ENCODE measurements at regions not wholly inside any gene's neighbourhood (a gene's known extent, or its start where the extent isn't known, plus 50 kb on each side); places are given as distances from the start of the nearest gene placed in this dataset.
"Not testable (repeated sequence)": the region's sequence is repeated elsewhere in the genome, so short reads cannot be mapped to it uniquely, and the experiment has no call there.

DNA sequence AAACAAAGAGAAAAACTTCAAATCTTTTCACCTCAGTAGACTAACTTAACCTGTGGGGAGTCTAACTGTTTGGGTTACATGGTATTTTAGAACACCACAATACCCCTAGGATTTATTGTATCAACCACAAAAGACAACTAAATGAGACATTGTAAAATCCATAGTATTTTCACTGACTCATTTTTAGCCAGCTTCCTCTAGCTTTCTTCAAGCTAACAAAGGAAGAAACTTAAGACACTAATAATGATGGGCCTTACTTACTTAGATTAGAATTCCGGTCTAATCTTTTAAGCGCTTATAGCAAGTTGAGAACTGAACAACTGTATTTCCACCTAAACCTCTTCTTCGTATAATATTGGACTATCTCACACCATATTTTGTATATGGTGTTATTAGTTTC lies 529.3 kb downstream of the DMRTA1 start:
- DNase-seq: no peak
- H3K36me3 Mint-ChIP-seq: no peaks in the 10 kb centered on the region

DNA sequence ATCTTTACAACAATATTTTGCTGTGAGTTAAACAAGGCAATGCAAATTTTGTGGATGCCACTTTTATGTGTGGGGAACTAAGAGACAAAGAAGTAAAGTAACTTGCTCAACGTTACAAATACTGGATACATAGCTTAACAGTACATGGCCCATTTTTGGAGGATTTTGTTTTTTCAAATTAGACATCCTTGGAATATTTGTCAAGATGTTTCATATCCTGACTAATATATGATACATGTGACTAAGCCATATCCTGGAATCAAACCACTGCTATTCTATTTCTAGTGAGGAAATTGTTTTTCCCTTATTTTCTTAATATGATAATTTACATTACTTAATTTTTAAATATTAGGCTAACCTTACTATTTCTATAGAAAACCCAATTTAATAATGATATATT lies 529.8 kb downstream of the DMRTA1 start:
- ChIA-PET POLR2A (no interaction called here), CTCF (no interaction called here)
- Mint-ChIP-seq H3K4me1 (ENCODE audit: low read depth) (no peaks in the 10 kb centered on the region), H3K27ac (no peak overlapping the region), H3K36me3 (no peaks in the 10 kb centered on the region), H3K4me3 (no peak overlapping the region), H3K27me3 (no peaks in the 10 kb centered on the region), H3K9me3 (peaks cover 5% of the 10 kb centered on the region)
- no peak for DNase-seq
- intact Hi-C loops (cut with micrococcal nuclease): no loop called here

More for the DNA sequence above, 529.3 kb downstream of the DMRTA1 start:
- no peak overlapping the region for H3K4me3 Mint-ChIP-seq
- peaks cover 5% of the 10 kb centered on the region for H3K9me3 Mint-ChIP-seq
- ChIA-PET POLR2A (no interaction called here), CTCF (no interaction called here)
- no peaks in the 10 kb centered on the region for H3K27me3 Mint-ChIP-seq
- intact Hi-C loops (cut with micrococcal nuclease): no loop called here
- no peak overlapping the region for H3K27ac Mint-ChIP-seq
- no peaks in the 10 kb centered on the region for H3K4me1 Mint-ChIP-seq (ENCODE audit: low read depth)

DNA sequence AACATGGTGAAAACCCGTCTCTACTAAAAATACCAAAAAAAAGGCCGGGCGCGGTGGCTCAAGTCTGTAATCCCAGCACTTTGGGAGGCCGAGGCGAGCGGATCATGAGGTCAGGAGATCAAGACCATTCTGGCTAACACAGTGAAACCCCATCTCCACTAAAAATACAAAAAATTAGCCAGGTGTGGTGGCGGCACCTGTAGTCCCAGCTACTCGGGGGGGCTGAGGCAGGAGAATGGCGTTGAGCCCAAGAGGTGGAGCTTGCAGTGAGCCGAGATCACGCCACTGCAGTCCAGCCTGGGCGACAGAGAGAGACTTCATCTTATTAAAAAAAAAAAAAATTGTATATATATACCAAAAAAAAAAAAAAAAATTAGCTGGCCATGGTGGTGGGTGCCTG lies 533.8 kb downstream of the DMRTA1 start:
- H3K4me1 Mint-ChIP-seq (ENCODE audit: low read depth): not testable (repeated sequence)

DNA sequence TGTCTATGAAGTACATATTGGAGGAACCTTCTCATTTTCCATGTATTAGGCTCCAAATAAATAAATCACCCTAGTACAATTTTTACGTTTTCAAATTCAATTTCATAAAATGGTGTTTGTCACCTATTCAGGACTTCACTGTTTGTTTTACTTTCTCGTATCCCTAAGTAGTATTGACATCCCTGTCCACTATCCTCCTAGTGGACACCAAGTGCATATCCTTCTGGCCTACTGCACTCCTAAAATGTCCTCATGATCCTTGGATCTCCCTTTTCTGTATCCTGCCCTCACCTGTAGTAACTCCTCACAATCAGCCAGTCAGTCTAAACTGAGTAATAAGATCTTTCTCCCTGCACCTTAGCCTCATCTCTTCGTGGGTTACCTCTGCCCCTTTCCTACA lies 539.9 kb downstream of the DMRTA1 start:
- intact Hi-C loops (cut with micrococcal nuclease): no loop called here
- ChIA-PET CTCF (no interaction called here), POLR2A (no interaction called here)
- H3K4me1 Mint-ChIP-seq (ENCODE audit: low read depth): no peaks in the 10 kb centered on the region
- peaks cover 30% of the 10 kb centered on the region for H3K9me3 Mint-ChIP-seq
- H3K36me3 Mint-ChIP-seq: no peaks in the 10 kb centered on the region
- no peak overlapping the region for H3K27ac Mint-ChIP-seq
- no peak overlapping the region for H3K4me3 Mint-ChIP-seq
- H3K27me3 Mint-ChIP-seq: no peaks in the 10 kb centered on the region
- DNase-seq: no peak

More for the DNA sequence above, 533.8 kb downstream of the DMRTA1 start:
- H3K36me3 Mint-ChIP-seq; H3K9me3 Mint-ChIP-seq; H3K4me3 Mint-ChIP-seq; DNase-seq; CTCF ChIA-PET; H3K27me3 Mint-ChIP-seq; H3K27ac Mint-ChIP-seq; POLR2A ChIA-PET; intact Hi-C loops (cut with micrococcal nuclease): not testable (repeated sequence)

DNA sequence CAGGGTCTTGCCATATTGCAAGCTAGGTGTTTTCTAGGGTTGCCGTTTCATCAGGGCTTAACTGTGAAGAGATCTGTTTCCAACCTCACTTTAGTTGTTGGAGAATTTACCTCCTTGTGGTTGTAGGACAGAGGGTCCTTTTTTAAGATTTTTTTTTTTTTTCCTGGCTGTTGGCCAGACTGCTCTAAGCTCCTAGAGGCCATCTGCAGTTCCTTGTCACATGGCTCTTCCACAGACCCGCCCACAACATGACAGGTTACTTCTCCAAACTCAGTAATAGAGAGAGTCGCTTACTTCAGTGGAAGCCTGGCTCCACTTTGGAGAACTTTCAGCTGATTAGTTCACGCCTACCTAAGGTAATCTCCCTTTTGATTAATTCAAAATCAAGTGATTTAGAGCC lies 543.7 kb downstream of the DMRTA1 start:
- Mint-ChIP-seq H3K36me3 (no peaks in the 10 kb centered on the region), H3K4me3 (no peak overlapping the region)
- POLR2A ChIA-PET: no interaction called here

DNA sequence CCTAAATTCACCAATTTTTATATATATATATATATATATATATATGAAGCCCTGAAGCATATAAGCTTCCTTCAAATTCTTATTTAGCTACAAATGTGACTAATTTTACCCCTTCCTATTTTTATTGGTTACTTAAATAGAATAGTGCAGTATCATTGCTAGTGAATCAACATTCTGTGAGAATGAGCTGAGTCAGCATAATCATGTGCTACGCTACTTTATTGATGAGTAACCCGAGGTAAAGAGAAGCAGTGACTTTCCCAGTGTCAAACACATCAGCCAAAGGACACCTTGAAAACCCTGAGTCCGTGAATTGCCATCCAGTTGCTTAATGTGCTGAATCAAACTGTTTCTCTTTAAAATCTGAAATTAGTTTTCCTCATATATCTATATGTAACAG lies 546.2 kb downstream of the DMRTA1 start:
- Mint-ChIP-seq H3K36me3 (no peaks in the 10 kb centered on the region), H3K4me1 (ENCODE audit: low read depth) (no peaks in the 10 kb centered on the region), H3K9me3 (peaks cover 33% of the 10 kb centered on the region), H3K27me3 (no peaks in the 10 kb centered on the region), H3K4me3 (no peak overlapping the region), H3K27ac (no peak overlapping the region)
- ChIA-PET POLR2A (no interaction called here), CTCF (interaction anchor here (0.5 kb wide), 1 partner anchor 48 kb away, joined by 3 read pairs; no protein-coding TSS in a partner anchor)
- DNase-seq: no peak
- intact Hi-C loops (cut with micrococcal nuclease): no loop called here

More for the DNA sequence above, 543.7 kb downstream of the DMRTA1 start:
- DNase-seq: no peak
- no peaks in the 10 kb centered on the region for H3K27me3 Mint-ChIP-seq
- CTCF ChIA-PET: no interaction called here
- intact Hi-C loops (cut with micrococcal nuclease): no loop called here
- peaks cover 30% of the 10 kb centered on the region for H3K9me3 Mint-ChIP-seq
- no peaks in the 10 kb centered on the region for H3K4me1 Mint-ChIP-seq (ENCODE audit: low read depth)
- no peak overlapping the region for H3K27ac Mint-ChIP-seq

DNA sequence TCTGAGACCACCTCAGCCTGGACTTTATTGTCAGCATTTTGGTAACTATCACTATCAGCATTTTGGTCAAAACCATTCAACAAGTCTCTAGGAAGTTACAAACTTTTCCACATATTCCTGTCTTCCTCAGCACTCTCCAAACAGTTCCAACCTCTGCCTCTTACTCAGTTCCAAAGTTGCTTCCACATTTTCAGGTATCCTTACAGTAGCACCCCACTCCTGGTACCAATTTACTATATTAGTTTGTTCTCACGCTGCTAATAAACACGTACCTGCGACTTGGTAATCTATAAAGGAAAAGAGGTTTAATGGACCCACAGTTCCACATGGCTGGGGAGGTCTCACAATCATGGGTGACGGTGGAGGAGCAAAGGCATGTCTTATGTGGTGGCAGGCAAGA lies 551.3 kb downstream of the DMRTA1 start:
- Mint-ChIP-seq H3K4me1 (ENCODE audit: low read depth) (no peaks in the 10 kb centered on the region), H3K27ac (no peak overlapping the region), H3K9me3 (peaks cover 39% of the 10 kb centered on the region), H3K36me3 (no peaks in the 10 kb centered on the region), H3K27me3 (no peaks in the 10 kb centered on the region), H3K4me3 (no peak overlapping the region)
- ChIA-PET CTCF (no interaction called here), POLR2A (no interaction called here)
- no peak for DNase-seq
- intact Hi-C loops (cut with micrococcal nuclease): no loop called here

DNA sequence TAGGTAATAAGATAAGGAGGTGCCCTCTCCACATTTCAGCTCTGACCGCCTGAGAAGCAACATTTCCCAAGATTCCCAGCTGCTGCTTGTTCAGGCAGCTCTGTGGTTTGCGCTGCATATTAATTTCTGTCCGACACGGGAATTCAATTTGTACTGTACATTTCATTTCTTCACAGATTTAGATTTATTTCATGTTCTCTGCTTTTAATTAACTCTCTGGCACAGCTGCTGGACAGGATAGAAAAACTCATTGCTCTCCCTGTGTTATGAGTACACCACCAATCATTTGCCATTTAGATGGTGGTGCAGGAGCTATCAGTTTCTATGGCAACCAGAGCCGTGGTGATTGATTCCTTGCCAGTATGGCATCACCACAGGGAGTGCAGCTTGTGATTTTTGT lies 558.5 kb downstream of the DMRTA1 start:
- ChIA-PET CTCF (no interaction called here), POLR2A (no interaction called here)
- H3K27me3 Mint-ChIP-seq: no peaks in the 10 kb centered on the region
- H3K4me1 Mint-ChIP-seq (ENCODE audit: low read depth): no peaks in the 10 kb centered on the region
- intact Hi-C loops (cut with micrococcal nuclease): no loop called here
- no peaks in the 10 kb centered on the region for H3K36me3 Mint-ChIP-seq
- no peak overlapping the region for H3K4me3 Mint-ChIP-seq
- peaks cover 5% of the 10 kb centered on the region for H3K9me3 Mint-ChIP-seq
- DNase-seq: no peak
- H3K27ac Mint-ChIP-seq: no peak overlapping the region

DNA sequence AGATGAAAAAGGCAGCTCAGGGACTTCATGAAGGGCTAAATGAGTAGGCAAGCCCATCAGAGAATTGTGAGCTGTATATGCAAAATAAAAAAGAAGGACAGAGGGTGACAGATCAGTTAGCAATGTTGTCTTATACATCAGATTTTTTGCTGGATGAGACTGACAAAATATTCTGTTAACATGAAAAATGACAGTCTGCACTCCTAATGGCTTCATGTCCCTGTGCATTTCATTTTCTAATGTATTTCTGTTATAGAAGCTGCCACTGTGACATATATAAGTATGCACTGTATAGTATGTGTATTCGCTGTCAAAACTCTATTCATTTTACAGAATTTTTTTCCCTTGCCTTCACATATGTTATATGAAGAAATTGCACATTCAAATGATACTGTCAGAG lies 559.5 kb downstream of the DMRTA1 start:
- no peak for DNase-seq
- peaks cover 7% of the 10 kb centered on the region for H3K9me3 Mint-ChIP-seq
- no peaks in the 10 kb centered on the region for H3K27me3 Mint-ChIP-seq
- ChIA-PET POLR2A (no interaction called here), CTCF (no interaction called here)
- intact Hi-C loops (cut with micrococcal nuclease): no loop called here
- H3K4me3 Mint-ChIP-seq: no peak overlapping the region
- H3K36me3 Mint-ChIP-seq: no peaks in the 10 kb centered on the region
- H3K27ac Mint-ChIP-seq: no peak overlapping the region
- H3K4me1 Mint-ChIP-seq (ENCODE audit: low read depth): no peaks in the 10 kb centered on the region

DNA sequence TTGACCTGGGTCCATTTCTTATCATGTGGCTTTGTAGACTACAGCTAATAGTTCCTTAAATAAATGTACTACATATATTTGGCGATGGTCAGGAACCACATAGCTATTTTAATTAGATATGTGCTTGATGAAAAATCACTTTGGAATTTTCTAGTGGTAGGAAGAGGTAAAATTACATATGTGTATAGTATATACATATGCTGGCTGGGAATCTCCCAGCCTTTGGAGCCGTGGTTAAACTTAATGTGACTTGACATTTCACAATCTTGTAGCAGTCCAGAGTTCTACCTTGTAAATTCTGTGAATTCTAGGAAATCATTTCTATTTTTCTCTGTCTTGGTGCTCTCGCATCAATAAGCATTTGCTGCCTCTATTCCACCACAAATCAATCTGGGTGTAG lies 565.0 kb downstream of the DMRTA1 start:
- Mint-ChIP-seq H3K4me3 (no peak overlapping the region), H3K4me1 (ENCODE audit: low read depth) (no peaks in the 10 kb centered on the region), H3K9me3 (peaks cover 9% of the 10 kb centered on the region), H3K27ac (no peak overlapping the region), H3K27me3 (no peaks in the 10 kb centered on the region), H3K36me3 (no peaks in the 10 kb centered on the region)
- intact Hi-C loops (cut with micrococcal nuclease): no loop called here
- ChIA-PET POLR2A (no interaction called here), CTCF (no interaction called here)
- DNase-seq: no peak

DNA sequence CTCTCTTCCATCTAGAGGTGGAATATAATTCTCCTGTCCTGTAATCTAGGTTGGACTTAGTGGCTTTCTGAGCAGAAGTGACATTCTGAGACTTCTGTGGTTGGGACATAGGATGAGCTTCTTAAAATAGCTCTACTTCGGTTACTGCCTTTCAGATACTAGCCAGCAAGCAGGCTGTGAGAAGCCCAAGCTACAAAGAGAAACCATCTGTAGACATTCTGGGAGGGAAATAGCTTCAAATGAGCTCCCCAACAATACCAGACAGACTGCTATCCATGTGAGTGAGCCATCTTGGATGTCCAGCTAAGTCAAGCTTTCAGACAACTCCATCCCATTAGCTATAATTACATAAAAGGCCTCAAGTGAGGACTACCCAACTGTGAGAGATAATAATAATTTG lies 568.9 kb downstream of the DMRTA1 start:
- no peak overlapping the region for H3K4me3 Mint-ChIP-seq
- peaks cover 16% of the 10 kb centered on the region for H3K9me3 Mint-ChIP-seq
- H3K27me3 Mint-ChIP-seq: no peaks in the 10 kb centered on the region
- DNase-seq: no peak
- no peaks in the 10 kb centered on the region for H3K36me3 Mint-ChIP-seq
- intact Hi-C loops (cut with micrococcal nuclease): no loop called here
- no peak overlapping the region for H3K27ac Mint-ChIP-seq
- CTCF ChIA-PET: no interaction called here
- POLR2A ChIA-PET: no interaction called here
- H3K4me1 Mint-ChIP-seq (ENCODE audit: low read depth): no peaks in the 10 kb centered on the region

DNA sequence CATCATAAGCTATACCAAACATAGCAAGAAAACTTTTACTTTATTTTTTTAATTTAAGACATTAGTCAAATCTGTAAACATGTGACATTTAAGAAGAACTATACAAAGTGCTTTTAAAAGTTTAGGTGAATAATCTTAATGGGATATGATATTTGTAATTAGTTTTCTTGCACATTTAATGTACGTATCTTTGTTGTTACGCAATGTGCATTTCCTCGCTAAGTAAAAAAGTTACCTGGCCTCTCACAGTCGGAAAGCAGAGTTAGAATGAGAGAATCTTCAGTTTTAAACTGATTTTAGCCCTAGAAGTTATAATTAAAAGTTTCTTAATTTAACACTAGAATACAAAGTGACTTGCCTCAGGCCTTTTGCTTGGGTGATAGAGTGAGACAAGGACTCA lies 589.8 kb downstream of the DMRTA1 start:
- Mint-ChIP-seq H3K4me3 (no peak overlapping the region), H3K27me3 (no peaks in the 10 kb centered on the region), H3K36me3 (no peaks in the 10 kb centered on the region), H3K27ac (no peak overlapping the region), H3K4me1 (ENCODE audit: low read depth) (no peaks in the 10 kb centered on the region), H3K9me3 (peaks cover 14% of the 10 kb centered on the region)
- CTCF ChIA-PET: no interaction called here
- POLR2A ChIA-PET: no interaction called here
- intact Hi-C loops (cut with micrococcal nuclease): no loop called here
- DNase-seq: no peak

DNA sequence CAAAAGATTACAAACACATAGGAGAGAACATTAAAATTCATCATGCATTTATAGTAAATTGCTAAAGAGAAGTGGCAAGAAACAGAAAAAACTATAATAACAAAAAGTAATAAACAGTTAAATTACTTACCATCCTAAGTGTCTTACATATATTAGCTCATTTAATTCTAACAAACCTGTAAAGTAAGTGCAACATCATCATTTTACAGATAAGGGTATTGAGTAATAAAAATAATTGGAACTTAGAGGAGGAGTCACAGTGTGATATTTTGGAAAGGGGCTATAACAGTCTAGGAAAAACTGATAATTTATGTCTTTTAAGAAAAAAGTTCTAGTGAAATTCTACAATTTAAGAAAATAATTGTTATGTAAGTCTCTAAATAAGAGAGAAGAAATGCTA lies 592.8 kb downstream of the DMRTA1 start:
- no peak for DNase-seq
- Mint-ChIP-seq H3K36me3 (no peaks in the 10 kb centered on the region), H3K4me3 (no peak overlapping the region), H3K27ac (no peak overlapping the region), H3K9me3 (peaks cover 4% of the 10 kb centered on the region), H3K4me1 (ENCODE audit: low read depth) (no peaks in the 10 kb centered on the region), H3K27me3 (no peaks in the 10 kb centered on the region)
- ChIA-PET CTCF (no interaction called here), POLR2A (no interaction called here)
- intact Hi-C loops (cut with micrococcal nuclease): no loop called here

DNA sequence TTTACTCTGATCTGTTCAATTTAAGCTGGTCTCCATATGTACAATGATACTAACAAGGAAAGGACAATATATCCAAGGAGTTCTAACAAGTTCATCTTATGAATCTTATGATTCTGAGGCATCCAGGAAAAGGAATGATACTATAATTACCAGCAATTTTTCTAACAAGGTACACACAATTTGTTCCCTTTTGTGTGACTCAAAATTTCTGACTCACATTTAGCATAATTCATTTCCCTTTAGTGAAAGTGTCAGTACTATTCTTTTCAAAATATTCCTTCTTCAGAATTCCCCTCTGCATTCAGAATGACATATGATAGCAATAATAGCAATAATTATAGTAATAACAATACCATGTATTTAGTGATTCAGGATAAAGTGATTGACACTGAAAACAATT lies 594.8 kb downstream of the DMRTA1 start:
- intact Hi-C loops (cut with micrococcal nuclease): no loop called here
- H3K4me3 Mint-ChIP-seq: no peak overlapping the region
- no peaks in the 10 kb centered on the region for H3K36me3 Mint-ChIP-seq
- DNase-seq: no peak
- H3K27me3 Mint-ChIP-seq: no peaks in the 10 kb centered on the region
- H3K4me1 Mint-ChIP-seq (ENCODE audit: low read depth): no peaks in the 10 kb centered on the region
- peaks cover 16% of the 10 kb centered on the region for H3K9me3 Mint-ChIP-seq
- POLR2A ChIA-PET: no interaction called here
- CTCF ChIA-PET: no interaction called here
- no peak overlapping the region for H3K27ac Mint-ChIP-seq

All from activated CD4-positive, alpha-beta memory T cell treated with anti-CD3 and anti-CD28 coated beads for 36 hours (primary cell).